ENCODE measurements at regions not wholly inside any gene's neighbourhood (a gene's known extent, or its start where the extent isn't known, plus 50 kb on each side); places are given as distances from the start of the nearest gene placed in this dataset.

GRCh38 chr14:76974365-76974764 lies 54.1 kb downstream of the IRF2BPL start:
- Histone ChIP-seq H3K27me3 (no peaks in the 10 kb centered on the region), H3K9me3 (no peaks in the 10 kb centered on the region), H3K36me3 (no peaks in the 10 kb centered on the region), H3K4me3 (no peak overlapping the region), H3K4me1 (no peaks in the 10 kb centered on the region), H3K27ac (no peak overlapping the region)
- TF ChIP-seq CTCF (IDR thresholded peaks at IDR 0.05 in 4 of 5, conservative IDR thresholded peaks at IDR 0.05 in 1 of 5) (no peak), POLR2A (IDR thresholded peaks at IDR 0.05) (no peak)
- intact Hi-C loops (cut with DNase I; ENCODE audit: low total_unique reads) (no loop called here), in situ Hi-C loops (cut with MboI; ENCODE audit: low sequenced_read_pairs in 4 of 4) (no loop called here)
- DNase-seq: no peak
- ATAC-seq: no peak

GRCh38 chr14:76971549-76971948 lies 57.0 kb downstream of the IRF2BPL start:
- intact Hi-C loops (cut with DNase I; ENCODE audit: low total_unique reads): no loop called here
- in situ Hi-C loops (cut with MboI; ENCODE audit: low sequenced_read_pairs in 4 of 4): no loop called here
- Histone ChIP-seq H3K9me3 (no peaks in the 10 kb centered on the region), H3K27ac (no peak overlapping the region), H3K36me3 (no peaks in the 10 kb centered on the region), H3K4me3 (no peak overlapping the region), H3K4me1 (no peaks in the 10 kb centered on the region), H3K27me3 (no peaks in the 10 kb centered on the region)
- no peak for DNase-seq
- TF ChIP-seq CTCF (IDR thresholded peaks at IDR 0.05 in 4 of 5, conservative IDR thresholded peaks at IDR 0.05 in 1 of 5) (no peak), POLR2A (IDR thresholded peaks at IDR 0.05) (no peak)
- no peak for ATAC-seq

- DNase-seq (no peak), ATAC-seq (no peak)
- Histone ChIP-seq H3K27me3 (no peaks in the 10 kb centered on the region), H3K36me3 (no peaks in the 10 kb centered on the region), H3K27ac (no peak overlapping the region), H3K4me3 (no peak overlapping the region), H3K9me3 (no peaks in the 10 kb centered on the region), H3K4me1 (no peaks in the 10 kb centered on the region)
- in situ Hi-C loops (cut with MboI; ENCODE audit: low sequenced_read_pairs in 4 of 4) (no loop called here), intact Hi-C loops (cut with DNase I; ENCODE audit: low total_unique reads) (no loop called here)
- TF ChIP-seq CTCF (IDR thresholded peaks at IDR 0.05 in 4 of 5, conservative IDR thresholded peaks at IDR 0.05 in 1 of 5): no peak
- no peak for TF ChIP-seq POLR2A (IDR thresholded peaks at IDR 0.05)
Measured at GRCh38 chr14:76968621-76969063, 59.9 kb downstream of the IRF2BPL start.

- Histone ChIP-seq H3K36me3 (no peaks in the 10 kb centered on the region), H3K4me1 (no peaks in the 10 kb centered on the region), H3K27ac (no peak overlapping the region), H3K27me3 (no peaks in the 10 kb centered on the region), H3K9me3 (no peaks in the 10 kb centered on the region), H3K4me3 (no peak overlapping the region)
- in situ Hi-C loops (cut with MboI; ENCODE audit: low sequenced_read_pairs in 4 of 4) (no loop called here), intact Hi-C loops (cut with DNase I; ENCODE audit: low total_unique reads) (no loop called here)
- TF ChIP-seq CTCF (IDR thresholded peaks at IDR 0.05 in 4 of 5, conservative IDR thresholded peaks at IDR 0.05 in 1 of 5): no peak
- TF ChIP-seq POLR2A (IDR thresholded peaks at IDR 0.05): no peak
- no peak for ATAC-seq
- no peak for DNase-seq
Measured at GRCh38 chr14:76967788-76968187, 60.7 kb downstream of the IRF2BPL start.

- TF ChIP-seq CTCF (IDR thresholded peaks at IDR 0.05 in 4 of 5, conservative IDR thresholded peaks at IDR 0.05 in 1 of 5) (no peak), POLR2A (IDR thresholded peaks at IDR 0.05) (no peak)
- H3K27me3 ChIP-seq: no peaks in the 10 kb centered on the region
- H3K4me1 ChIP-seq: peaks cover 9 to 15% of the 10 kb centered on the region in 2 donors
- H3K9me3 ChIP-seq: no peaks in the 10 kb centered on the region
- ATAC-seq: no peak
- no peak overlapping the region for H3K27ac ChIP-seq
- no peak for DNase-seq
- in situ Hi-C loops (cut with MboI; ENCODE audit: low sequenced_read_pairs in 4 of 4): no loop called here
- intact Hi-C loops (cut with DNase I; ENCODE audit: low total_unique reads): no loop called here
- no peak overlapping the region for H3K4me3 ChIP-seq
- no peaks in the 10 kb centered on the region for H3K36me3 ChIP-seq
Measured at GRCh38 chr14:76965232-76965631, 63.3 kb downstream of the IRF2BPL start.
